ENCODE measurements at regions not wholly inside any gene's neighbourhood (a gene's known extent, or its start where the extent isn't known, plus 50 kb on each side); places are given as distances from the start of the nearest gene placed in this dataset.

DNA sequence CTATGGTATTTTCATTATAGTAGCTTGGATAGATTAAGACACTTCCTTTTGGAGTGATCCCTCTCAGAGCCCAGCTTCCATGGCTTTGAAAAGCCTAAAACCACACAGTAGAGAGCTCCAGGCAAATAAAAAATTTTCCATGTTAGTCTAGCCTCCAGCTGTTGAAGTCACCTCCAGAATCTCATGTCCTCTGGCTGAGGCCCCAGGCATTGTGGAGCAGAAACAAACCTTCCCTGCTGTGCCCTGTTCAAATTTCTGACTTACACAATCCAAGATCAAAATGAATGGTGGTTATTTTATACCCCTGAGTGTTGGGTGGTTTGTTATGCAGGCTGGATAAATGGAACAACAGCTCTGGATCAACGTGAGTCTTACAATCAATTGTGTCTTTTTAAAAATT is 203.9 kb downstream of the ICE1 start:
- H3K4me1 Mint-ChIP-seq, result no peaks in the 10 kb centered on the region
- H3K4me3 ChIP-seq (ENCODE audit: low read length in 2 of 2), result no peak overlapping the region
- H3K36me3 ChIP-seq (ENCODE audit: insufficient read depth, low read length), result no peaks in the 10 kb centered on the region
- no peaks in the 10 kb centered on the region for H3K4me1 ChIP-seq (ENCODE audit: insufficient read depth, low read length)
- peaks cover 2 to 6% of the 10 kb centered on the region in 2 donors for H3K27me3 Mint-ChIP-seq
- H3K27me3 ChIP-seq (ENCODE audit: insufficient read depth, low read length), result no peaks in the 10 kb centered on the region
- intact Hi-C loops (cut with micrococcal nuclease), result no loop called here
- H3K9me3 ChIP-seq (ENCODE audit: control insufficient read depth in 1 of 2, low read length in 2 of 2), result no peaks in the 10 kb centered on the region
- H3K27ac ChIP-seq (ENCODE audit: low read depth, low read length), result no peak overlapping the region
- no peak overlapping the region for H3K27ac Mint-ChIP-seq
- no peak overlapping the region for H3K4me3 Mint-ChIP-seq
- peaks cover 2 to 38% (median 21%) of the 10 kb centered on the region in 8 donors for H3K9me3 Mint-ChIP-seq
- no peak for DNase-seq
- CTCF ChIA-PET (ENCODE audit: partially characterized antibody), result no interaction called here
- POLR2A ChIA-PET (ENCODE audit: partially characterized antibody), result no interaction called here
- H3K36me3 Mint-ChIP-seq, result no peaks in the 10 kb centered on the region

DNA sequence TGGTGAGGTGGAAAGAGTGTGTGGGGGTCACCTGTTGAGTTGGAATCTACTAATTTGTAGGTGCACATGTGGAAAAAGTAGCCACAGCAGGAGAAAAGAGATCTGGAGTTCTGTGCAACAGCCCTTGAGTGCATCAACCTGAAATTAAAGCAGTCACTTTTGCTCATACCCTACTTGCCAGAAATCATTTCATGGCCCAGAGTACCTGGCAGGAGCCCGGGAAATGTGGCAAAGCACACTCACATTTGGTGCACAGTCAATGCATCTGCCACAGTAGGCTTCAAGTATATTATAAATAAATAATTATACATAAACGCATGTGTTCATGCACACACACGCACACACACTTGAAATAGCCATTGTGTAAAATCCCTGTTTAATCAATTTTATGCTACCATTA is 203.0 kb downstream of the ICE1 start:
- no peaks in the 10 kb centered on the region for H3K36me3 Mint-ChIP-seq
- intact Hi-C loops (cut with micrococcal nuclease), result no loop called here
- ChIA-PET CTCF (ENCODE audit: partially characterized antibody) (no interaction called here), POLR2A (ENCODE audit: partially characterized antibody) (no interaction called here)
- Histone ChIP-seq H3K4me3 (ENCODE audit: low read length in 2 of 2) (no peak overlapping the region), H3K4me1 (ENCODE audit: insufficient read depth, low read length) (no peaks in the 10 kb centered on the region), H3K9me3 (ENCODE audit: control insufficient read depth in 1 of 2, low read length in 2 of 2) (no peaks in the 10 kb centered on the region), H3K27ac (ENCODE audit: low read depth, low read length) (no peak overlapping the region), H3K27me3 (ENCODE audit: insufficient read depth, low read length) (no peaks in the 10 kb centered on the region), H3K36me3 (ENCODE audit: insufficient read depth, low read length) (no peaks in the 10 kb centered on the region)
- peaks cover 2 to 8% of the 10 kb centered on the region in 2 donors for H3K27me3 Mint-ChIP-seq
- no peak overlapping the region for H3K27ac Mint-ChIP-seq
- H3K4me1 Mint-ChIP-seq, result no peaks in the 10 kb centered on the region
- no peak for DNase-seq
- no peak overlapping the region for H3K4me3 Mint-ChIP-seq
- H3K9me3 Mint-ChIP-seq, result peaks cover 4 to 42% (median 21%) of the 10 kb centered on the region in 8 donors

DNA sequence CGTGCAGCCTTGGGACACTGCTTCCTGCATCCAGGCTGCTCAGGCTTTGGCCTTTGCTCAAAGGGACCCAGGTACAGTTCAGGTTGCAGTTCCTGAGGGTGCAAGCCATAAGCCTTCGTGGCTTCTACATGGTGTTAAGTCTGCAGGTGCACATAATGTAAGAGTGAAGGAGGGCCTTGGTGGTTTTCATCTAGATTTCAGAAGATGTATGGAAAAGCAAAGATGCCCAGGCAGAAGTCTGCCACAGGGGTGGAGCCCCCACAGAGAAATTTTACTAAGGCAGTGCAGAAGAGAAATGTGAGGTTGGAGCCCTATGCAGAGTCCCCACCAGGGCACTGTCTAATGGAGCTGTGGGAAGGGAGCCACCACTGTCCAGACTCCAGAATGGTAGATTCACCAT is 200.9 kb downstream of the ICE1 start:
- no peak for DNase-seq
- Histone ChIP-seq H3K4me1 (ENCODE audit: insufficient read depth, low read length) (no peaks in the 10 kb centered on the region), H3K36me3 (ENCODE audit: insufficient read depth, low read length) (no peaks in the 10 kb centered on the region), H3K27ac (ENCODE audit: low read depth, low read length) (no peak overlapping the region), H3K4me3 (ENCODE audit: low read length in 2 of 2) (no peak overlapping the region), H3K9me3 (ENCODE audit: control insufficient read depth in 1 of 2, low read length in 2 of 2) (no peaks in the 10 kb centered on the region), H3K27me3 (ENCODE audit: insufficient read depth, low read length) (no peaks in the 10 kb centered on the region)
- no peaks in the 10 kb centered on the region for H3K36me3 Mint-ChIP-seq
- POLR2A ChIA-PET (ENCODE audit: partially characterized antibody), result no interaction called here
- CTCF ChIA-PET (ENCODE audit: partially characterized antibody), result no interaction called here
- H3K27me3 Mint-ChIP-seq, result peaks cover 0 to 3% of the 10 kb centered on the region in 2 donors
- intact Hi-C loops (cut with micrococcal nuclease), result no loop called here
- no peak overlapping the region for H3K27ac Mint-ChIP-seq
- no peaks in the 10 kb centered on the region for H3K4me1 Mint-ChIP-seq
- no peak overlapping the region for H3K4me3 Mint-ChIP-seq
- H3K9me3 Mint-ChIP-seq, result peaks cover 4 to 42% (median 23%) of the 10 kb centered on the region in 8 donors

DNA sequence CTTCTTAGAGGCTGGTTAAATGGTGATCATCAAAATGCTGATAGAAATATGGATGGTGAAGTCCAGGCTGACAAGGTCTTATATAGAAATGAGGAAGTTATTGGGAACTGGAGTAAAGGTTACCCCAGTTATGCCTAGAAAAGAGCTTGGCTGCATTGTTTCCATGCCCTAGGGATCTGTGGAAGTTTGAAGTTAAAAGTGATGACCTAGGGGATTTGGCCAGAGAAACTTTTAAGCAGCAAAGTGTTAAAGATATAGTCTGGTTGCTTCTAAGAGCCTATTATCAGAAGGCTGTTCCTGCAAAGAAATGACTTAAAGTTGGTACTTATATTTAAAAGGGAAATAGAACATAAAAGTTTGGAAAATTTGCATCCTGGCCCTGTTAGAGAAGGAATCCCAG is 200.3 kb downstream of the ICE1 start:
- CTCF ChIA-PET (ENCODE audit: partially characterized antibody), result no interaction called here
- Histone ChIP-seq H3K36me3 (ENCODE audit: insufficient read depth, low read length) (no peaks in the 10 kb centered on the region), H3K4me1 (ENCODE audit: insufficient read depth, low read length) (no peaks in the 10 kb centered on the region), H3K4me3 (ENCODE audit: low read length in 2 of 2) (no peak overlapping the region), H3K27me3 (ENCODE audit: insufficient read depth, low read length) (no peaks in the 10 kb centered on the region), H3K9me3 (ENCODE audit: control insufficient read depth in 1 of 2, low read length in 2 of 2) (no peaks in the 10 kb centered on the region), H3K27ac (ENCODE audit: low read depth, low read length) (no peak overlapping the region)
- POLR2A ChIA-PET (ENCODE audit: partially characterized antibody), result no interaction called here
- H3K4me3 Mint-ChIP-seq, result no peak overlapping the region
- H3K27ac Mint-ChIP-seq, result no peak overlapping the region
- no peaks in the 10 kb centered on the region for H3K36me3 Mint-ChIP-seq
- no peaks in the 10 kb centered on the region for H3K4me1 Mint-ChIP-seq
- intact Hi-C loops (cut with micrococcal nuclease), result no loop called here
- H3K9me3 Mint-ChIP-seq, result peaks cover 4 to 42% (median 23%) of the 10 kb centered on the region in 8 donors
- no peak for DNase-seq
- peaks cover 2 to 3% of the 10 kb centered on the region in 2 donors for H3K27me3 Mint-ChIP-seq

DNA sequence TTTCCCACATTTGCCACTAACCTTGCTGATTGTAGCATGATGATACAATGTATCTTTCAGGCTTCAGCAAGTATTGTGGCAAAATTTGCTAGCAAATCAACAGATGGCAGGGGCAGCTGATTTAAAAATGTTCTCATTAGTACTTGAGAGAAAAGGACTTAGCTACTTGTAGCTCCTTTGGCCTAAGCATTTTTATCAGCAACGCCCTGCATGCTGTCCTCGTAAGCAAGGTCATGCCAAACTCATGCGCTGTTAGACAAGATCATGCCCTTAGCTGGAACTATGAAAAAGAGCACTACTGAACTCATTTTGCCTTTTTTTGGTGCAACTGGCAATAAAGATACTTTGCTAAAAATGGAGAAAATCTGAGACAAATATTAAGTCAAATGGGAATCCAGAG is 197.1 kb downstream of the ICE1 start:
- H3K4me1 Mint-ChIP-seq, result peaks cover 0 to 2% (median 0%) of the 10 kb centered on the region in 4 donors
- no peak for DNase-seq
- H3K4me1 ChIP-seq (ENCODE audit: insufficient read depth, low read length), result no peaks in the 10 kb centered on the region
- ChIA-PET CTCF (ENCODE audit: partially characterized antibody) (interaction anchor here (0.7 kb wide), 1 partner anchor 28 kb away, joined by 4 read pairs; no protein-coding TSS in a partner anchor), POLR2A (ENCODE audit: partially characterized antibody) (no interaction called here)
- H3K4me3 Mint-ChIP-seq, result no peak overlapping the region
- no peaks in the 10 kb centered on the region for H3K36me3 Mint-ChIP-seq
- no peaks in the 10 kb centered on the region for H3K9me3 ChIP-seq (ENCODE audit: control insufficient read depth in 1 of 2, low read length in 2 of 2)
- intact Hi-C loops (cut with micrococcal nuclease), result no loop called here
- H3K27ac Mint-ChIP-seq, result no peak overlapping the region
- H3K27me3 ChIP-seq (ENCODE audit: insufficient read depth, low read length), result no peaks in the 10 kb centered on the region
- H3K27ac ChIP-seq (ENCODE audit: low read depth, low read length), result no peak overlapping the region
- H3K4me3 ChIP-seq (ENCODE audit: low read length in 2 of 2), result no peak overlapping the region
- peaks cover 3 to 9% of the 10 kb centered on the region in 2 donors for H3K27me3 Mint-ChIP-seq
- no peaks in the 10 kb centered on the region for H3K36me3 ChIP-seq (ENCODE audit: insufficient read depth, low read length)
- peaks cover 4 to 29% (median 19%) of the 10 kb centered on the region in 8 donors for H3K9me3 Mint-ChIP-seq

DNA sequence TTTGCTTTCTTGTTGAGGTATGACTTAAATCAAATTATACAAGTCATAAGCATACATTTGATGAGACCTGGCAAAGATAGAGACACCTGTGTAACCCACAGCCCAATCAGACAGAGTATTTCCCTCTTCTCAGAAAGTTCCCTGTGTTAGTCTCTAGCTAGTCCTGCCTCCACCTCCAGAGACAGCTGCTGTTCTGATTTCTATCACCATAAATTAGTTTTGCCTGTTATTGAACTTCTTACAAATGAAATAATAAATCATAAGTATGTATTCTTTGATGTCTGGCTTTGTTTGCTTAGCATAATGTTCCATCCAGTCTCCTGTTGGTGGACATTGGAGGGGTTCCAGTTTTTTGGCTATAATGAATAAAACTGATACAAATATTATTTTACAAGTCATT is 194.5 kb downstream of the ICE1 start:
- Mint-ChIP-seq H3K27me3 (peaks cover 5 to 11% of the 10 kb centered on the region in 2 donors), H3K4me1 (peaks cover 0 to 2% (median 0%) of the 10 kb centered on the region in 4 donors), H3K9me3 (peaks cover 0 to 9% (median 4%) of the 10 kb centered on the region in 8 donors), H3K27ac (no peak overlapping the region), H3K4me3 (no peak overlapping the region), H3K36me3 (no peaks in the 10 kb centered on the region)
- H3K27me3 ChIP-seq (ENCODE audit: insufficient read depth, low read length), result no peaks in the 10 kb centered on the region
- DNase-seq, result no peak
- no peak overlapping the region for H3K4me3 ChIP-seq (ENCODE audit: low read length in 2 of 2)
- CTCF ChIA-PET (ENCODE audit: partially characterized antibody), result no interaction called here
- POLR2A ChIA-PET (ENCODE audit: partially characterized antibody), result no interaction called here
- no peaks in the 10 kb centered on the region for H3K4me1 ChIP-seq (ENCODE audit: insufficient read depth, low read length)
- no peak overlapping the region for H3K27ac ChIP-seq (ENCODE audit: low read depth, low read length)
- H3K36me3 ChIP-seq (ENCODE audit: insufficient read depth, low read length), result no peaks in the 10 kb centered on the region
- no peaks in the 10 kb centered on the region for H3K9me3 ChIP-seq (ENCODE audit: control insufficient read depth in 1 of 2, low read length in 2 of 2)
- intact Hi-C loops (cut with micrococcal nuclease), result no loop called here

DNA sequence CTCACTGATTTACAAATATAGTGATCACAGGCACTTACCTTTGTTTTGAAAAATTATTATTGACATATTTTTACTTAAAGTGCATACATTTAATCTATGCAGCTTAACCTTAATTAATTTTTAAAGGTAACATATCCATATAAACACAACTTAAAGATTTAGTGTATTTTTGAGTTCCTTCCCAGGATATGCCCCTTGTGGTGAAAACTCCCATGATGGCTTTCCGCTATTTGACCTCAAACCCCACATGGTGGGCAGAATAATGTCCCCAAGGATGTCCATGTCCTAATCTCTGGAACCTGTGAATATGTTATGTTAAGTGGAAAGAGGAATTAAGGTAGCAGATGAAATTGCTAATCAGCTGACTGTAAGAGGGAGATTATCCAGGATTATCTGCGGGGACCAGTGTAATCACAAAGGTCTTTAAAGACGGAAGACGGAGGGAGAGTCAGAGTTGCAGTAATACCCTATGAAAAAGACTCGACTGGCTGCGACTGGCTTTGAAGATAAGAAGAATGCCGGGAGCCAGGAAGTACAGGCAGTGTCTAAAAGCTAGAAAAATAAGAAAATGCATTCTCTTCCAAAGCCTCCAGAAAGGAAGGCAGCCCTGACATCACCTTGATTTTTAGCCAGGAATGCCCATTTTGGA is 193.9 kb downstream of the ICE1 start:
- H3K4me3 Mint-ChIP-seq, result no peak overlapping the region
- ChIA-PET CTCF (ENCODE audit: partially characterized antibody) (no interaction called here), POLR2A (ENCODE audit: partially characterized antibody) (no interaction called here)
- peaks cover 4 to 11% of the 10 kb centered on the region in 2 donors for H3K27me3 Mint-ChIP-seq
- Histone ChIP-seq H3K27ac (ENCODE audit: low read depth, low read length) (no peak overlapping the region), H3K4me1 (ENCODE audit: insufficient read depth, low read length) (no peaks in the 10 kb centered on the region), H3K9me3 (ENCODE audit: control insufficient read depth in 1 of 2, low read length in 2 of 2) (no peaks in the 10 kb centered on the region), H3K36me3 (ENCODE audit: insufficient read depth, low read length) (no peaks in the 10 kb centered on the region), H3K4me3 (ENCODE audit: low read length in 2 of 2) (no peak overlapping the region), H3K27me3 (ENCODE audit: insufficient read depth, low read length) (no peaks in the 10 kb centered on the region)
- DNase-seq, result no peak
- peaks cover 0 to 2% (median 0%) of the 10 kb centered on the region in 4 donors for H3K4me1 Mint-ChIP-seq
- no peaks in the 10 kb centered on the region for H3K36me3 Mint-ChIP-seq
- no peak overlapping the region for H3K27ac Mint-ChIP-seq
- intact Hi-C loops (cut with micrococcal nuclease), result no loop called here
- H3K9me3 Mint-ChIP-seq, result peaks cover 0 to 5% (median 2%) of the 10 kb centered on the region in 8 donors

All from CD4-positive, alpha-beta memory T cell (primary cell).